Peyer's patch (tissue), 4 donors: ENCODE measurements at regions not wholly inside any gene's neighbourhood (a gene's known extent, or its start where the extent isn't known, plus 50 kb on each side); places are given as distances from the start of the nearest gene placed in this dataset.
A peak's percentile ranks its signal among the peaks of the same experiment; 100 is the strongest.

ENCODE experiments used
- POLR2A ChIP-seq, 2 donors: fragments of 450-650 bp; IDR thresholded peaks; one replicate each; pipeline ENCODE4 v1.5.1; 2017; ENCODE audit warnings: antibody characterized with exemption in 2 of 2, mild to moderate bottlenecking in 2 of 2, moderate library complexity in 2 of 2
- TF ChIP-seq, protein P1 (sequence below), 6 experiments: fragments of 450-650 bp in 4 of 6; fragments of 200-600 bp in 2 of 6; sonication (generic) in 1 of 6; IDR thresholded peaks; one replicate each; pipeline ENCODE4 v1.5.1; 2017 to 2019; ENCODE audit warnings: antibody characterized with exemption in 6 of 6, mild to moderate bottlenecking in 3 of 6, moderate library complexity in 1 of 6

DNA sequence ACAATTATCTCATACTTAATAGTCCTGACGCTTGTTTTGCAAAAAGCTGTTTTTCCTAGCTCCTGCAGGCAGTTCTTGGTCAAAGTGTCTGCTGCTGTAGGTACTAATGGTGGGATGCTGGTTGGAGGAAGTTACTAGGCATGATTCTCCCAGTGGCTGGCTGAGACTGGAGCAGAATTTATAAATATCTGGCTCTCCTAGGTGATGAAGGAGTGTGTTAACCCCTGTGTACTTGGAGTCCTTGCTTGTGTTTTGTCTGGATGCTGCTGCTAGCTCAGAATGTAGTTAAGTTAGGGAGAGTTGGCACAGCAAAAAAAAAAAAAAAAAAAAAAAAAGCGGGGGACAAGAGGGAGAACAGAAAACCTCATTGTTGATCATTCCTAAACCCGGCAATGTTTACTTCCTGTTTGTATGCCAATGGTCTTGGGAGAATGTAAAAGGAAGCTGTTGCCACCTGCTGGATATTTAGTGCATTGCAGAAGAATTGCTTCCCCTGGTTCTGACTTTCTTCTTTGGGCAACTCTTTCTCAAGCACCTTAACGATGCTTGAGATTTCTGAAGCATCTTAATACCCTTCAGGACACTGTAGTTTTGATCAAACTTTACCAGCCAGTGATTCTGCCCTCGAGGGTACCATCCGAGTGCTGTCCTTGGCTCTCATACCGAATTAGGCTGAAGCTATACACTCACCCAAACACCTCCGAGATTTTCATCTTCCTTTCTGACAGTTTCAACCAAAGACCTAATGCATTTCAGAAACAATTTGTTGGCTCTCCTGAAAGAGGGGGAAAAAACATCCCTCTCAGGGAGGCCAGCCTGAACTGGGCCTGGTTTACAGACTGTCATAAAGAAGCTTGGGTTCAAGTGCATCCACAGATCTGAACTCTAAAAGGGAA is 71.7 kb upstream of the WWC1 start:
- TF ChIP-seq, protein P1, sequence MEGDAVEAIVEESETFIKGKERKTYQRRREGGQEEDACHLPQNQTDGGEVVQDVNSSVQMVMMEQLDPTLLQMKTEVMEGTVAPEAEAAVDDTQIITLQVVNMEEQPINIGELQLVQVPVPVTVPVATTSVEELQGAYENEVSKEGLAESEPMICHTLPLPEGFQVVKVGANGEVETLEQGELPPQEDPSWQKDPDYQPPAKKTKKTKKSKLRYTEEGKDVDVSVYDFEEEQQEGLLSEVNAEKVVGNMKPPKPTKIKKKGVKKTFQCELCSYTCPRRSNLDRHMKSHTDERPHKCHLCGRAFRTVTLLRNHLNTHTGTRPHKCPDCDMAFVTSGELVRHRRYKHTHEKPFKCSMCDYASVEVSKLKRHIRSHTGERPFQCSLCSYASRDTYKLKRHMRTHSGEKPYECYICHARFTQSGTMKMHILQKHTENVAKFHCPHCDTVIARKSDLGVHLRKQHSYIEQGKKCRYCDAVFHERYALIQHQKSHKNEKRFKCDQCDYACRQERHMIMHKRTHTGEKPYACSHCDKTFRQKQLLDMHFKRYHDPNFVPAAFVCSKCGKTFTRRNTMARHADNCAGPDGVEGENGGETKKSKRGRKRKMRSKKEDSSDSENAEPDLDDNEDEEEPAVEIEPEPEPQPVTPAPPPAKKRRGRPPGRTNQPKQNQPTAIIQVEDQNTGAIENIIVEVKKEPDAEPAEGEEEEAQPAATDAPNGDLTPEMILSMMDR (IDR thresholded peaks at IDR 0.05), result peak; percentile 59 to 97 (median 93)
- no peak for TF ChIP-seq POLR2A (IDR thresholded peaks at IDR 0.05)
